GM21619 (cell line): ENCODE measurements at regions not wholly inside any gene's neighbourhood (a gene's known extent, or its start where the extent isn't known, plus 50 kb on each side); places are given as distances from the start of the nearest gene placed in this dataset.
"Not testable (repeated sequence)": the region's sequence is repeated elsewhere in the genome, so short reads cannot be mapped to it uniquely, and the experiment has no call there.

Experiments used
- ATAC-seq: cut with Tn5 transposase; IDR thresholded peaks from one replicate; pipeline ENCODE4 v1.9.1; 2021; ENCODE audit not compliant: unreplicated experiment

DNA sequence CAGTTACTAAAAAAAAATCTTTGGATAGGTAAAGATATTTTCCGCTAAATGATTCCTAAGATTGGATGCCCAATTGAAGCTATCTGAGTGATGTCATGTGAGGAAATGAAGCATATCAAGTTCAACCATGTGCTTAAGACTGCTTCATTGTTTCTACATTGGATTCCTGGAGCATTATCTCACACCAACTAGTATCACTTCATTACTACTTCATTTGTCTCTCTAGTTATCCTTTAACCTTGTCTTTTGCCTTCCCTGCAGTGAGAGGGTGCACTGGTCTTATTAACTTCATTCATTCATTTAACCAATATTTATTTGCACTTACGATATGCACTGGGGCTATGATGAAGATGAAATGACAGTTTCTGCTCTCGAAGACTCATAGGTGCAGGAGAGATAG lies 198.1 kb downstream of the SLC38A4 start:
- ATAC-seq, result no peak

DNA sequence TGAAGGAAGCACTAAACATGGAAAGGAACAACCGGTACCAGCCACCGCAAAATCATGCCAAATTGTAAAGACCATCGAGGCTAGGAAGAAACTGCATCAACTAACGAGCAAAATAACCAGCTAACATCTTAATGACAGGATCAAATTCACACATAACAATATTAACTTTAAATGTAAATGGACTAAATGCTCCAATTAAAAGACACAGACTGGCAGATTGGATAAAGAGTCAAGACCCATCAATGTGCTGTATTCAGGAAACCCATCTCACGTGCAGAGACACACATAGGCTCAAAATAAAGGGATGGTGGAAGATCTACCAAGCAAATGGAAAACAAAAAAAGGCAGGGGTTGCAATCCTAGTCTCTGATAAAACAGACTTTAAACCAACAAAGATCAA lies 206.3 kb downstream of the SLC38A4 start:
- not testable (repeated sequence) for ATAC-seq

DNA sequence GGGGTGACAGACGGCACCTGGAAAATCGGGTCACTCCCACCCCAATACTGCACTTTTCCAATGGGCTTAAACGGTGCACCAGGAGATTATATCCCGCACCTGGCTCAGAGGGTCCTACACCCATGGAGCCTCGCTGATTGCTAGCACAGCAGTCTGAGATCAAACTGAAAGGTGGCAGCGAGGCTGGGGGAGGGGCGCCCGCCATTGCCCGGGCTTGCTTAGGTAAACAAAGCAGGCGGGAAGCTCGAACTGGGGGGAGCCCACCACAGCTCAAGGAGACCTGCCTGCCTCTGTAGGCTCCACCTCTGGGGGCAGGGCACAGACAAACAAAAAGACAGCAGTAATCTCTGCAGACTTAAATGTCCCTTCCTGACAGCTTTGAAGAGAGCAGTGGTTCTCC lies 208.1 kb downstream of the SLC38A4 start:
- ATAC-seq, result not testable (repeated sequence)

DNA sequence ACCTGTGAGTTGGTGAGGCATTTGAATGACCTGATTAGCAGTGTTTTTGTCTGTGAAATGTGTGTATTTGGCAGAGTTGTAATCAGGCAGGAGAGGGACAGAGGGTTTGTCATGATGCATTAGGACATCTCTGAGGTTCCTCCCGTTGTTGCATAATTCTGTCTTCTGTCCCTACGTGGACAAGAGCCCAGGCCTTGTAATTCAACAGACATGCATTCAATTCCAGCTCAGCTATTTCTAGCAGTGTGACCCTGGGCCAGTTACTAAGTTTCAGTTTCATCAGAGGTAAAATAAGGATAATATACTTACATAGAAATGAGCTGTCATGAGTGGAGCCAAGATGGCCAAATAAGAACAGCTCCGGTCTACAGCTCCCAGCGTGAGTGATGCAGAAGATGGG lies 208.6 kb downstream of the SLC38A4 start:
- ATAC-seq, result no peak

DNA sequence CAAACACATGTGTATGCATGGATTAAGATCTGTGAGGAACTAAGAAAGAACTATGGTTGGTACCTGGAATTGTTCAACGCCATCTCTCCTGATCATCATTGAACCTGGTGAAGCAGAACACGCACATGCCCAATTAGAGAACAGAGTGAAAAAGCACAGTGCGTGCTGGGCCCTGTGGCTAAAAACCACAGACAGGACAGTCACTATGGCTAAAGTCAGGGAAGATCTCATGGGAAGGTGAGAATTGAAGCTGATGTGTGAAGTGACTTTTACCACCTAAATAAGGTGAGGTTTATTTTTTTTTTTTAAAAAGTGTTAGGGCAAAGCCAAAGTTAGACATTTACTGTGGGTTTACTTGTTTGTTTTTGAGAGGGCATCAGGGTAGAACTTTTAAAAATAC lies 215.0 kb downstream of the SLC38A4 start:
- no peak for ATAC-seq

DNA sequence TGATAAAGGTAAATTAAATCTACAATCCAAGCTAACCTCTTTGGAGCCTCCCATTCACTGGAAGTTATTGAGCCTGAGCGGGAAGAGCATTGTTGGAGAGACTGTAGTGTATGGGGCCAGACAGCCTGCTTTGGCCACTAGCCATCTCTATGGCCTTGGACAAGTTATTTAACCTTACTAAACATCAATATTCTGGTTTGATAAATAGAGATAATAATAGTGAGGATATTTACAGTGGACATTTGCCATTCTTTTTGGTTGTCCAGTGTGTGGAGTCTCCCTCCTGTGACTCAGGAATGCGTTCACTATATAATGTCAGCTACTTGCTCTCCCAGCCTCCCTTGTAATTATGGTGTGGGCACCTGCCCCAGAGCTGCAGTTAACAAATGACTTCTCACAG lies 216.1 kb downstream of the SLC38A4 start:
- no peak for ATAC-seq

DNA sequence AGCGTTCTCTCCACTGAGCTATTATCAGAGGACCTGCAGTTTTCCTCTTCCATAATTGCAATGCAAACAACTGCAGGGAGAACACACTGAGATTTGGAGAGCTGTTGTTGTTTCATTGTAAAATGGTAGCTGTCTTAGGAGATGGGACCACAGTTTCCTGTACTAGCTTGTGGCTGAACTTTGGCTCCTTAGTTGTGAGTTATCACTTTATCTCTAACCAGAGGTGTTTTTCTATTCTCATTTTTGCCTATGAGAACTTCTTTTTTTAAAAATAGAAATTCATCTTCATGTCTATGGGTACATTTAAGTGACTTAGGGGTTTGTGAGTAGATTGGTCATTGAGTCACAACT lies 216.5 kb downstream of the SLC38A4 start:
- no peak for ATAC-seq

DNA sequence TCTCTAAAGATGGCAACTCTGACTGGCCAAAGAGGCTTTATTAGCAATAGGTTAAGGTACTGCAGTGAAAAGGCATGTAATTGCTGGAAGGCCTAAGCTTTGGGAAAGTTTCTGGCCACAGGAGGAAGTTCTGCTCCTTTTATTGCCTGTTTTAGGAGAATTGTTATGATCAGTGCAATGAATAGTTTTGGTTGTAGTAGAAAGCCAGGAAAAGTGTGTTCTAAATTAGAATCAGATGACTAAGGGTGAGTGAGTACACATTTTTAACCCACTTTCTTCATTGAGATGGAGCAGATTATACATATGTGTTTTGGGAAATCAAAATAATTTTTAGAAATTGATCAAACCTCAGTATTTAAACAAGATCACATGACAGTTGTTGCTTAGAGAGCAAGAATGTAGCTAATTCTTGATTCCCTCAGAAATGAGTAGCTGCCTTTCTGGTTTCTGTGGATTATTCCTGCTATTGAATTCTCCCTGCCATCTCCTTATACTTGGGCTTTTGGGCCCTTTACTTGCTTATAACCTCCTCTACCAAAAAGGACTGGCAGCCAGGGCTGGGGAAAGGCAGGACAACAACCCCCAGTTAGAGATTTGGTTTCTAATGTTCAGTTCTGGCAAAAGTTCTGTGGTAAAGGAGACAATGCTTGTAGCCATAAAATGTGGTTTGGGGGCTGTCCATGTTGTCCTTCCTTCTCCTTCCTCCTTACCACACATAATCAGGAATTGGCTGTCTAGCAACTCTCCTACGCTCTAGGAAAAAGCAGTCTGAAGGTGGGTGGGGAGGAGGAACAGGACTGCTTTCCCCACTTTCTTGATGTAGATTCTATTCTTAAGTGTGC lies 217.1 kb downstream of the SLC38A4 start:
- ATAC-seq, result no peak

DNA sequence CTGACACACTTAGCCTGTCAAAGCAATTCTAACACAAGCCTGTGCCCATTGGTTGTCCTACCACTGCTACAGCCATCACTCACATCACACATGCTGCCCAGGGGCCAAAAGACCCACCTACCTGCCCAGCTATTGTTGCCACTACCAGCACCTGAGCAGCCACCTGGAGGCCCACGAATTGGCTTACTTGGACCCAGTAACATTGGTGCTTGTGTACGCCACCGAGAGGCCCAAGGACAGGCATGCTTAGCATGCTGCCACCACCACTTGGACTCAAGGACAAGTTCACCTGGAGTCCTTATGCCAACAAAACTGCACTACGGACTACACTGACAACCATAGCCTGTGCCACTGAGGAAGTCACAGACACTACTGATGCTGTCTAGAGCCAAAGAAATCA lies 221.1 kb downstream of the SLC38A4 start:
- no peak for ATAC-seq

DNA sequence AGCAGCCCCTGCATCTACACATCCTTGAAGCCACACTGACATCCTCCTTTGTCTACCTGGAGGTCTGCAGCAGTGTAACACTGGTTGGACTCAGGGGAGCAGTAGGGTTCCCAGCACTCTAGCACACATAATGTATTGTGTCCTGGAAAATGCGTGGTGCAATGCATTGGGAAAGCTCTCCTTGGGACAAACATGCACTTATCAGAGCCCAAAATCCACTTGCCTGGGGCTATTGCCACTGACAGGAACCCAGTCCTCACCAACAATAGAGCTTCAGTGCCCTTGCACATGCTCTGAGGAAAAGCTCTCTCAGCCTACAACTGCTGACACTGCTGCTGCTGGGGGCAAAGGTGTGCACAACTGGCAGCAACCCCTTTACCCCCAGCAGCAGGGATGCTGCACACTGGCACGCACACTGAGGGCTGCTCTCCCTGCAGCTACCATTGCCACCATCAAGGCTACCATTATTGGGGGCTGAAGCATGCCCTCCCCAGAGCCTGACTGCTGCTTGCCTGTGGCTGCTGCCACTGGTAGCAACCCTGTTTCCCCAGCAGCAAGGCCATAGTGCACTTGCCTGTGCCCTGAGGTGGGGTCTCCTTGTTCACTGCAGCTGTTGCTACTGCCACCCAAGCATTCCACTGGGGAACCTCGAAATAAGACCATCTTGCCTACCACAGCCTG lies 221.9 kb downstream of the SLC38A4 start:
- no peak for ATAC-seq

DNA sequence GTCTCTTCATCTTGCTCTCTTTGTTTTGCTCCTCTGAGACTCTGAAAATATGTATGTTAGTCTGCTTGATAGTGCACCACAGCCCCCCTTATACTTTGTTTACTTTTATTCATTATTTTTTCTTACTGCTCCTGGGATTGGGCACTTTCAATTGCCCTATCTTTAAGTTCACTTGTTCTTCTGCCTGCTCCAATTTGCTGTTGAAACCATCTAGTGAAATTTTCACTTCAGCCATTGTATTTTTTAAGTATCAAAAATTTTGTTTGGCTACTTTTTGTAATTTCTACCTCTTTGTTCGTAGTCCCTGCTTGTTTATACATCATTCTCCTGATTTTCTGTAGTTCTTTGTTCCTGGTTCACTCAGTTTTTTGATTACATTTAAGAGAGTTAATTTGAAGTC lies 223.3 kb downstream of the SLC38A4 start:
- ATAC-seq, result no peak

DNA sequence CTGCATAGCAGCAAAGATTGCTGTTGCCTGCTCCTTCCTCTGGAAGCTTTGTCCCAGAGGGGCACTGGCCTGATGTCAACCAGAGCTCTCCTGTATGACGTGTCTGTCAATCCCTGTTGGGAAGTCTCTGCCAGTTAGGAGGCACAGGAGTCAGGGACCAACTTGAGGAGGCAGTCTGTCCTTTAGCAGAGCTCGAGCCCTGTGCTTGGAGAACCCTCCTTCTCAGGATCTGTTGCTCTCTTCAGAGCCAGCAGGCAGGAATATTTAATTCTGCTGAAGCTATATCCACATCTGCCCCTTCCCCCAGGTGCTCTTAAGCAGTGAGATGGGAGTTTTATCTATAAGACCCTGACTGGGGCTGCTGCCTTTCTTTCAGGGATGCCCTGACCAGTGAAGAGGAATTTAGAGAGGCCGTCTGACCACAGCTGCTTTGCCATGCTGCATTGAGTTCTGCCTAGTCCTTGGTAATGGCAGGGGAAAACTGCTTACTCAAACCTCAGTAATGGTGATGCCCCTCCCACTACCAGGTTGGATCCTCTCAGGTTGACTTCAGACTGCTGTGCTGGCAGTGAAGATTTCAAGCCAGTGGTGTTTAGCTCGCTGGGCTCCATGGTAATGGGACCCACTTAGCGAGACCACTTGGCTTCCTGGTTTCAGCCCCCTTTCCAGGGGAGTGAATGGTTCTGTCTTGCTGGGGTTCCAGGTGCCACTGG lies 218.6 kb upstream of the SLC38A2 start:
- ATAC-seq, result no peak

DNA sequence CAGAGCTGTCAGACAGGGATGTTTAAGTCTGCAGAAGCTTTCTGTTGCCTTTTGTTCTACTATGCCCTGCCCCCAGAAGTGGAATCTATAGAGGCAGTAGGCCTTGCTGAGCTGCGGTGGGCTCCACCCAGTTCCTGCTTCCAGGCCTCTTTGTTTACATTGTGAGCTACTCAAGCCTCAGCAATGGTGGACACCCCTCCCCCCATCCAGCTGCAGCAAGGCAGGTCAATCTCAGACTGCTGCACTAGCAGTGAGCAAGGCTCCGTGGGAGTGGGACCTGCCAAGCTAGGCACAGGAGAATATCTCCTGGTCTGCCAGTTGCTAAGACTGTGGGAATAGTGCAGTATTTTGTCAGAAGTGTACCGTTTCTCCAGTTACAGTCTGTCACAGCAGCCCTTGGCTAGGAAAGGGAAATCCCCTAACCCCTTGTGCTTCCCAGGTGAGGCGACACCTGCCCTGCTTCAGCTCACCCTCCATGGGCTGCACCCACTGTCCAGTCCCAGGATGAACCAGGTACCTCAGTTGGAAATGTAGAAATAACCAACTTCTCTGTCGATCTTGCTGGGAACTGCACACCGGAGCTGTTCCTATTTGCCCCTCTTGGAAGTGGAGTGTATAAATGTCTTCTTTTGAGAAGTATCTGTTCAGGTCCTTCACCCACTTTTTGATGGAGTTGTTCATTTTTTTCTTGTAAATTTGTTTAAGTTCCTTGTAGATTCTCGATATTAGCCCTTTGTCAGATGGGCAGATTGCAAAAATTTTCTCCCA lies 213.5 kb upstream of the SLC38A2 start:
- ATAC-seq, result no peak

DNA sequence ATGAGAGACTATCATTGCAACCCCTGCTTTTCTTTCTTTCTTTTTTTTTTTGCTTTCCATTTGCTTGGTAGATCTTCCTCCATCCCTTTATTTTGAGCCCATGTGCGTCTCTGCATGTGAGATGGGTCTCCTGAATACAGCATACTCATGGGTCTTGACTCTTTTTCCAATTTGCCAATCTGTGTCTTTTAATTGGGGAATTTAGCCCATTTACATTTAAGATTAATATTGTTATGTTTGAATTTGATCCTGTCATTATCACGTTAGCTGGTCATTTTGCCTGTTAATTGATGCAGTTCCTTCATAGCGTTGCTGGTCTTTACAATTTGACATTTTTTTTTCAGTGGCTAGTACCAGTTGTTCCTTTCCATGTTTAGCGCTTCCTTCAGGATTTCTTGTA lies 211.5 kb upstream of the SLC38A2 start:
- not testable (repeated sequence) for ATAC-seq

DNA sequence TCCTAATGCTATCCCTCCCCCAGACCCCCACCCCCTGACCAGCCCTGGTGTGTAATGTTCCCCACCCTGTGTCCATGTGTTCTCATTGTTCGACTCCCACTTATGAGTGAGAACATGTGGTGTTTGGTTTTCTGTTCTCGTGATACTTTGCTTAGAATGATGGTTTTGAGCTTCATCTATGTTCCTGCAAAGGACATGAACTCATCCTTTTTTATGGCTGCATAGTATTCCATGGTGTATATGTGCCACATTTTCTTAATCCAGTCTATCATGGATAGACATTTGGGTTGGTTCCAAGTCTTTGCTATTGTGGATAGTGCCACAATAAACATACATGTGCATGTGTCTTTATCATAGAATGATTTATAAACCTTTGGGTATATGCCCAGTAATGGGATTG lies 209.4 kb upstream of the SLC38A2 start:
- ATAC-seq, result not testable (repeated sequence)

DNA sequence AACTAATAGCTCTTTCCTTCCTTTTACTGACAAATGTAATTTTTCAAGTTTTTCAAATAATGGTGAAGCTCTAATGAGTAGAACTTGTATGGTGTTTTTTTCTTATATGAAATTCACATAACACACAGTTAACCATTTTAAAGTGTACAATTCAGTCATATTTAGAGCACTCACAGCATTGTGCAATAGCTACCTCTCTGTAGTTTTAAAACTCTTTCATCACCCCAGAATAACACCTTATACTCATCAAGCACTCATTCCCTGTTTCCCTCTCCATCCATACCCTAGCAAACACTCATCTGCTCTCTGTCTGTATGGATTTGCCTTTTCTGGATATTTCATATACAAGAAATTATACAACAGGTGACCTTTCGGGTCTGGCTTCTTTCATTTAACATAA lies 207.9 kb upstream of the SLC38A2 start:
- no peak for ATAC-seq

DNA sequence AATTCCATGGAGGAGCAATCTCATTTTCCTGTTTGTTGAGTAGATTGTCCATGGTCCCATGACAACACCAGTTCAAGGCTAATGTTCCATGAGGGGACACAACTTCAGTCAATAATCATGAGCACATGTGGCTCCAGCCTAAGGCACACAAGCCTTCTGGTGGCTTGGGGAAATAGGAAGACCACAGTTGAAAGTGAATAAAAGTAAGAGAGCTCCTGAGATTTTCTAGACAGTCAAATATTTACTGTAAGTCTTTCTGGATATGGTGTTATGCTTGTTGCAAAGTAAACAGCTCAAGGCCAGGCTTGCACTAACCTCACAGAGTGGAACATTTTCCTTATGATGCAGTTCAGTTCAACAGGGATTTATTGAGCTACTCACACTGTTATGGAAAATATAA lies 206.9 kb upstream of the SLC38A2 start:
- no peak for ATAC-seq

DNA sequence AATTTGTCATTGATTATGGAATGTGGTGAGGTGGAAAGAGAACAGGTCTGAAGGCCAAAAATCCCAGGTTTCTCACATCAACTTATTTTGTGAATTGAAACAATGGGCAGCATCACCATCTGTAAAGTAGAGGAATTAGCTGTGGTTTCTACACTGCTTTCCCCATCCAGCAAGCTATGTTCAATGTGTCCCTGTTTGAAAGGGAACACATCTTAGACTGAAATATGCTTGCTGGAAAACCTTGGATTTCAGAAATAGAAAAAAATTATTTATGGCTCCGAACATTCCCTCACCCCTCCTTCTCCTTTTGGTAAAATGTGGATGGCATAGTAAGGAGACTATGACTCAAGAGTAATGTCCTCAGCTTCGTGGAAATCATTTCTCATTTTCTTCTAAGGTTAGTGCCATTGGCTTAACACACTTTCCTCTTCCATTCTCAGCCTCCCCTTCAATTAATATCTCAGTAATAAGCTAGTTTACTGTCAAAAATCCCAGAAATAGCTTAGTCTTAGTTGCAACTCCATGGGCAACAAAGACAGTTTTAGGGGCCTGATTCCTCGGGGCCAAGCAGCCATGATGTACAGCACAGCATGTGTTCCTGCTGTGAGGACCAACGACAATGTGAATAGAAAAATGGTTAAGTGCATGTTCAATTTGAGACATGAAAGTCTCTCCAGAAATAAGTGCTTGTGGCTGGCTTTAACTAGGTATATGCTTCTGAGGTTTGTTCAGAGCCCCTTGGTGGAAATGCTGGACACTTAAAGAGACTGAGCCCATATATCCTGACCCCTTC lies 205.8 kb upstream of the SLC38A2 start:
- no peak for ATAC-seq

DNA sequence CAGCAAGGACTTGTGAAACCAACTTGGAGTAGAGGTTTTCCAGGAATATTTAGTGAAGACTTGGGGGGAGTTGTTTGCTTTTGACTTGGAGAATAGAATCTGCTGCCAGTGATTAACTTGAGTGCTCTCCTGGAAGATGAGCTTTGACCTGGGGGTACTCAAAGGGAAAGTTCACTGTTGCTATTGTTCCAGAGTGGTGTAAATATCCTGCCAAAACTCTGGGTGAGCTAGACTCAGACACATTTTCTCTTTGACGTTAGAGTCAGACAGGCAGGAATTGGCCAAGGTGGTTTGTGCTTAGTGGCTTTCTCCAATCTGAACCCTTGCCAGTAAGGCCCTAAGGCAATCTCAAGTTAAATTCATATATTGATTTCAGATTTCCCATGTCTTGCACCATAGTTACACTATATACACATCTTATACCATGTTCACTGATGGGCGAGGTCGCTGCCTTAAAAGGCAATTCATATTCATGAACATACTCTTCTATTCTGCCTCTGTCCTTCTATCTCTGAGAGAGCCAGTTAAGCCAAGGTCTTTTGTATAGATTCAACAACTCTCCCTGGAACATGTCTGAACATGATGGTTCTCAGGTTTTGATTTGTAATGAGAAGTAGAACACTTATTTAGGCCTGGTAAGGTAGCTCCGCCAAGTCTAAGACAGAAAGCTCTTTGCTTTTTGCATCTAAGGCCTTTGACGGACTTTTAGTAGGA lies 204.6 kb upstream of the SLC38A2 start:
- ATAC-seq, result no peak

DNA sequence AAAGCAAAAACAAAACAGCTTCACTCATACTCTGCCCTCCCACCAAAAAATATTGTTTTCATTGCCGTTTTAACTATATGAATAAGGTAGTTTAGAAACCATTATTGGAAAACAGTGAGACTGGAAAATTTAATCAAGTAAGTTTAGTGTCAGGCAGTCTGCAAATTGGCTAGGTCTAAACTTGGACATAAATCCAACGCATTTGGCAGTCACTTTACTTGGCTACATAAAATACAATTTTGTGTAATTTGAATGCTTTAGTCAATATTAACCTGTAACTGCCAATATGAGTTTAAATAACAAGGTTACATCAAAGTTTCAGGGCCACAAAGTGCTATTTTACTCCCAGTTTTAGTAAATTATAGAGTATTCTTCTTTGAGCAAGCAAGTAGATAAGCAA lies 202.3 kb upstream of the SLC38A2 start:
- ATAC-seq, result no peak
